Mesenchymal stem cell (in vitro differentiated cells and primary cell): ENCODE measurements at regions not wholly inside any gene's neighbourhood (a gene's known extent, or its start where the extent isn't known, plus 50 kb on each side); places are given as distances from the start of the nearest gene placed in this dataset.

Source experiments
- DNase-seq: peaks from one replicate; pipeline ENCODE4 v3.0.0-alpha.2; 2013
- H2AFZ ChIP-seq: one replicate; pipeline ENCODE4 v1.6.1; 2013; ENCODE audit warnings: low read depth, mild to moderate bottlenecking, control low read depth, inconsistent platforms, low read length, moderate library complexity
- H2AK5ac ChIP-seq: 2 replicates; pipeline ENCODE4 v1.6.1; 2013; ENCODE audit warnings: low read length, moderate library complexity, mild to moderate bottlenecking, inconsistent platforms; ENCODE audit not compliant: severe bottlenecking
- H2BK120ac ChIP-seq: one replicate; pipeline ENCODE4 v1.6.1; 2013; ENCODE audit warnings: low read depth, mild to moderate bottlenecking, inconsistent platforms, low read length, moderate library complexity
- H2BK12ac ChIP-seq, 2 experiments: one replicate each; pipeline ENCODE4 v1.6.1; 2013; ENCODE audit warnings: inconsistent platforms in 2 of 2, low read length in 2 of 2, mild to moderate bottlenecking in 2 of 2, moderate library complexity in 2 of 2, control low read depth in 1 of 2
- H2BK15ac ChIP-seq: one replicate; pipeline ENCODE4 v1.6.1; 2013; ENCODE audit warnings: mild to moderate bottlenecking, low read depth, inconsistent platforms; ENCODE audit not compliant: poor library complexity, severe bottlenecking
- H2BK5ac ChIP-seq: 2 replicates; pipeline ENCODE4 v1.6.1; 2013; ENCODE audit warnings: low read depth, mild to moderate bottlenecking, low read length, control low read depth, inconsistent platforms; ENCODE audit not compliant: poor library complexity, severe bottlenecking
- H3K14ac ChIP-seq, 2 experiments: one replicate each; pipeline ENCODE4 v1.6.1; 2013; ENCODE audit warnings: inconsistent platforms in 2 of 2, low read length in 2 of 2, control low read depth in 1 of 2, mild to moderate bottlenecking in 1 of 2, moderate library complexity in 1 of 2
- H3K18ac ChIP-seq, 2 experiments: one replicate each; pipeline ENCODE4 v1.6.1; 2013; ENCODE audit warnings: inconsistent platforms in 2 of 2, low read length in 2 of 2, control low read depth in 1 of 2, low read depth in 1 of 2, mild to moderate bottlenecking in 1 of 2
- H3K23ac ChIP-seq, 2 experiments: one replicate each; pipeline ENCODE4 v1.6.1; 2013; ENCODE audit warnings: inconsistent platforms in 2 of 2, low read length in 2 of 2, mild to moderate bottlenecking in 2 of 2, moderate library complexity in 2 of 2, control low read depth in 1 of 2
- H3K27ac ChIP-seq: 2 replicates; pipeline ENCODE4 v1.5.1; 2013; ENCODE audit warnings: mild to moderate bottlenecking, moderate library complexity, low read length, control low read depth, inconsistent platforms; ENCODE audit not compliant: poor library complexity, severe bottlenecking
- H3K27me3 ChIP-seq, 2 experiments: 2 replicates each; pipeline versions ENCODE4 v1.6.1 to v1.7.0; 2013; ENCODE audit warnings: low read length in 2 of 2, mild to moderate bottlenecking in 2 of 2, moderate library complexity in 2 of 2, control low read depth in 1 of 2, inconsistent platforms in 1 of 2; ENCODE audit not compliant: control insufficient read depth in 1 of 2, insufficient read depth in 1 of 2
- H3K36me3 ChIP-seq, 2 experiments: 2 replicates each; pipeline versions ENCODE4 v1.6.1 to v1.7.0; 2013; ENCODE audit warnings: low read length in 2 of 2, control low read depth in 1 of 2, inconsistent platforms in 1 of 2, low read depth in 1 of 2, mild to moderate bottlenecking in 1 of 2; ENCODE audit not compliant: insufficient read depth in 2 of 2, control insufficient read depth in 1 of 2
- H3K4ac ChIP-seq, 2 experiments: one replicate each; pipeline ENCODE4 v1.6.1; 2013; ENCODE audit warnings: inconsistent platforms in 2 of 2, low read length in 2 of 2, mild to moderate bottlenecking in 2 of 2, moderate library complexity in 2 of 2, control low read depth in 1 of 2, low read depth in 1 of 2
- H3K4me1 ChIP-seq: 2 replicates; pipeline ENCODE4 v1.6.1; 2013; ENCODE audit warnings: low read depth, low read length, control low read depth; ENCODE audit not compliant: control insufficient read depth, insufficient read depth
- H3K4me2 ChIP-seq: 2 replicates; pipeline ENCODE4 v1.6.1; 2013; ENCODE audit warnings: low read length, mild to moderate bottlenecking, inconsistent platforms; ENCODE audit not compliant: poor library complexity, severe bottlenecking
- H3K4me3 ChIP-seq, 2 experiments: 2 replicates each; pipeline versions ENCODE4 v1.5.1 to v1.7.0; 2013; ENCODE audit warnings: low read length in 2 of 2, mild to moderate bottlenecking in 2 of 2, control low read depth in 1 of 2, low read depth in 1 of 2; ENCODE audit not compliant: insufficient read depth in 1 of 2
- H3K79me1 ChIP-seq: replicated peaks from 2 replicates; pipeline ENCODE4 v1.6.1; 2013; ENCODE audit warnings: mild to moderate bottlenecking, control low read depth, low read length, inconsistent platforms; ENCODE audit not compliant: poor library complexity, severe bottlenecking
- H3K9ac ChIP-seq: 2 replicates; pipeline ENCODE4 v1.7.0; 2013; ENCODE audit warnings: mild to moderate bottlenecking, low read length, moderate library complexity
- H3K9me3 ChIP-seq: 2 replicates; pipeline ENCODE4 v1.7.0; 2013; ENCODE audit warnings: mild to moderate bottlenecking, low read length; ENCODE audit not compliant: control insufficient read depth
- H4K8ac ChIP-seq: one replicate; pipeline ENCODE4 v1.6.1; 2013; ENCODE audit warnings: inconsistent platforms, mild to moderate bottlenecking, low read length, moderate library complexity
- H4K91ac ChIP-seq: one replicate; pipeline ENCODE4 v1.6.1; 2013; ENCODE audit warnings: mild to moderate bottlenecking, low read length, inconsistent platforms
- WGBS: methylation state at CpG from one replicate; pipeline ENCODE4 v1.1.7; 2013; ENCODE audit warnings: mixed read lengths; 5-methylcytosine and 5-hydroxymethylcytosine counted together

- H3K4me1 ChIP-seq = peaks cover 2% of the 10 kb centered on the region
- no peak for DNase-seq
- H3K23ac ChIP-seq = no peak overlapping the region
- no peak overlapping the region for H4K91ac ChIP-seq
- no peak overlapping the region for H3K9ac ChIP-seq
- H3K79me1 ChIP-seq = no peaks in the 10 kb centered on the region
- H2AK5ac ChIP-seq = no peak overlapping the region
- H2AFZ ChIP-seq = no peak overlapping the region
- WGBS = 94% methylated on average over 13 of the region's 13 CpGs
- H3K14ac ChIP-seq = no peak overlapping the region
- no peak overlapping the region for H4K8ac ChIP-seq
- H3K27me3 ChIP-seq = no peaks in the 10 kb centered on the region
- H3K9me3 ChIP-seq = no peaks in the 10 kb centered on the region
- H3K36me3 ChIP-seq = no peaks in the 10 kb centered on the region
- H2BK5ac ChIP-seq = no peak overlapping the region
- H2BK120ac ChIP-seq = no peak overlapping the region
- H3K27ac ChIP-seq = no peak overlapping the region
- no peak overlapping the region for H3K4me3 ChIP-seq
- no peak overlapping the region for H3K4me2 ChIP-seq
- H3K18ac ChIP-seq = no peak overlapping the region
- no peak overlapping the region for H2BK15ac ChIP-seq
- H3K4ac ChIP-seq = no peak overlapping the region
- H2BK12ac ChIP-seq = no peak overlapping the region
Observed at GRCh38 chr9:86764671-86765343, 182.5 kb downstream of the GAS1 start.

GRCh38 chr9:86764221-86764624 lies 183.1 kb downstream of the GAS1 start:
- Histone ChIP-seq H4K91ac (no peak overlapping the region), H3K9ac (no peak overlapping the region), H3K36me3 (no peaks in the 10 kb centered on the region), H3K23ac (no peak overlapping the region), H3K14ac (no peak overlapping the region), H3K18ac (no peak overlapping the region), H2AK5ac (no peak overlapping the region), H2BK5ac (no peak overlapping the region), H3K9me3 (no peaks in the 10 kb centered on the region), H3K79me1 (no peaks in the 10 kb centered on the region), H3K4me1 (peaks cover 2% of the 10 kb centered on the region), H3K27ac (no peak overlapping the region), H3K4me3 (no peak overlapping the region), H4K8ac (no peak overlapping the region), H3K4me2 (no peak overlapping the region), H2BK12ac (no peak overlapping the region), H3K27me3 (no peaks in the 10 kb centered on the region), H2BK15ac (no peak overlapping the region), H2BK120ac (no peak overlapping the region), H3K4ac (no peak overlapping the region), H2AFZ (no peak overlapping the region)
- no peak for DNase-seq
- 94% methylated on average over 11 of the region's 11 CpGs for WGBS

GRCh38 chr9:86763791-86764190 lies 183.5 kb downstream of the GAS1 start:
- Histone ChIP-seq H3K9ac (no peak overlapping the region), H3K36me3 (no peaks in the 10 kb centered on the region), H2BK5ac (no peak overlapping the region), H3K4me1 (peaks cover 2% of the 10 kb centered on the region), H2AK5ac (no peak overlapping the region), H3K23ac (no peak overlapping the region), H3K4me3 (no peak overlapping the region), H3K14ac (no peak overlapping the region), H3K4me2 (no peak overlapping the region), H3K9me3 (no peaks in the 10 kb centered on the region), H3K4ac (no peak overlapping the region), H2BK15ac (no peak overlapping the region), H3K79me1 (no peaks in the 10 kb centered on the region), H4K8ac (no peak overlapping the region), H2BK12ac (no peak overlapping the region), H3K27ac (no peak overlapping the region), H2BK120ac (no peak overlapping the region), H2AFZ (no peak overlapping the region), H3K27me3 (no peaks in the 10 kb centered on the region), H3K18ac (no peak overlapping the region), H4K91ac (no peak overlapping the region)
- WGBS = 85% methylated on average over 1 of the region's 2 CpGs
- no peak for DNase-seq

- H3K36me3 ChIP-seq = no peaks in the 10 kb centered on the region
- no peak overlapping the region for H3K4me3 ChIP-seq
- no peak overlapping the region for H3K23ac ChIP-seq
- no peak overlapping the region for H3K4me2 ChIP-seq
- no peaks in the 10 kb centered on the region for H3K79me1 ChIP-seq
- no peak overlapping the region for H2BK15ac ChIP-seq
- H3K27me3 ChIP-seq = no peaks in the 10 kb centered on the region
- H2BK5ac ChIP-seq = no peak overlapping the region
- 89% methylated on average over 1 of the region's 1 CpG for WGBS
- no peak overlapping the region for H3K27ac ChIP-seq
- no peak overlapping the region for H4K91ac ChIP-seq
- H3K14ac ChIP-seq = no peak overlapping the region
- no peaks in the 10 kb centered on the region for H3K4me1 ChIP-seq
- H3K4ac ChIP-seq = no peak overlapping the region
- no peaks in the 10 kb centered on the region for H3K9me3 ChIP-seq
- H2AFZ ChIP-seq = no peak overlapping the region
- no peak overlapping the region for H4K8ac ChIP-seq
- H2AK5ac ChIP-seq = no peak overlapping the region
- no peak overlapping the region for H2BK12ac ChIP-seq
- DNase-seq = no peak
- no peak overlapping the region for H3K18ac ChIP-seq
- H3K9ac ChIP-seq = no peak overlapping the region
- H2BK120ac ChIP-seq = no peak overlapping the region
Observed at GRCh38 chr9:86757382-86757720, 190.0 kb downstream of the GAS1 start.
